IMR-90 (cell line): ENCODE measurements at regions not wholly inside any gene's neighbourhood (a gene's known extent, or its start where the extent isn't known, plus 50 kb on each side); places are given as distances from the start of the nearest gene placed in this dataset.

Source experiments
- ATAC-seq: fragments of 200-7000 bp; cut with Tn5 transposase; 2 replicates; pipeline ENCODE4 v1.9.1; 2020; ENCODE audit warnings: low read depth, mild to moderate bottlenecking, moderate library complexity
- BruUV-seq: library from RNA; stranded (reverse); fragments of 400-500 nt; replicated peaks from 2 replicates; lab custom pipeline; 2021; lab: Mats Ljungman, UMichigan
- CTCF ChIA-PET: fragments of 300-600 bp; formaldehyde crosslinking; extraction: SDS; loops from one replicate; lab custom pipeline; 2021; ENCODE audit warnings: antibody characterized with exemption; lab: Yijun Ruan, JAX
- POLR2A ChIA-PET: fragments of 300-600 bp; sonication (Branson Sonifier 250); formaldehyde crosslinking; loops from one replicate; lab custom pipeline; 2022; ENCODE audit warnings: antibody characterized with exemption; ENCODE audit not compliant: unreplicated experiment; lab: Charles Lee
- DNase-seq: peaks from one replicate; pipeline ENCODE4 v3.0.0; 2013
- H2AFZ ChIP-seq: replicated peaks from 2 replicates; pipeline ENCODE3; 2013; ENCODE audit warnings: low read length, mild to moderate bottlenecking; ENCODE audit not compliant: poor library complexity
- H2AK5ac ChIP-seq: 2 replicates; pipeline ENCODE4 v1.6.1; 2013; ENCODE audit warnings: low read depth, low read length, inconsistent platforms
- H2AK9ac ChIP-seq: replicated peaks from 2 replicates; pipeline ENCODE3; 2013; ENCODE audit warnings: mild to moderate bottlenecking, low read depth, low read length, moderate library complexity; ENCODE audit not compliant: poor library complexity
- H2BK120ac ChIP-seq: 2 replicates; pipeline ENCODE4 v1.6.1; 2013; ENCODE audit warnings: low read depth, low read length, inconsistent platforms
- H2BK15ac ChIP-seq: 3 replicates; pipeline ENCODE4 v1.6.1; 2013; ENCODE audit warnings: low read depth, low read length, inconsistent platforms
- H2BK20ac ChIP-seq: 2 replicates; pipeline ENCODE4 v1.6.1; 2013; ENCODE audit warnings: low read depth, mild to moderate bottlenecking, inconsistent platforms, low read length, moderate library complexity
- H2BK5ac ChIP-seq: 2 replicates; pipeline ENCODE4 v1.6.1; 2013; ENCODE audit warnings: mild to moderate bottlenecking, low read depth, low read length, inconsistent platforms; ENCODE audit not compliant: poor library complexity, severe bottlenecking
- H3K14ac ChIP-seq: replicated peaks from 2 replicates; pipeline ENCODE4 v1.6.1; 2013; ENCODE audit warnings: low read depth, low read length, inconsistent platforms
- H3K18ac ChIP-seq: 2 replicates; pipeline ENCODE4 v1.6.1; 2013; ENCODE audit warnings: low read depth, low read length, control low read depth
- H3K23ac ChIP-seq: 2 replicates; pipeline ENCODE4 v1.6.1; 2013; ENCODE audit warnings: low read depth, low read length, inconsistent platforms
- H3K27ac ChIP-seq: 2 replicates; pipeline ENCODE4 v1.5.1; 2013; ENCODE audit warnings: mild to moderate bottlenecking, control low read depth, low read length; ENCODE audit not compliant: insufficient read depth
- H3K27me3 ChIP-seq: 2 replicates; pipeline ENCODE4 v1.6.1; 2013; ENCODE audit warnings: low read length; ENCODE audit not compliant: control insufficient read depth, insufficient read depth
- H3K36me3 ChIP-seq: 2 replicates; pipeline ENCODE4 v1.6.1; 2013; ENCODE audit warnings: low read length, mixed read lengths; ENCODE audit not compliant: control insufficient read depth, insufficient read depth
- H3K4ac ChIP-seq: 2 replicates; pipeline ENCODE4 v1.6.1; 2013; ENCODE audit warnings: low read depth, low read length, inconsistent platforms
- H3K4me1 ChIP-seq: 2 replicates; pipeline ENCODE4 v1.6.1; 2013; ENCODE audit warnings: low read length, mixed read lengths; ENCODE audit not compliant: control insufficient read depth, insufficient read depth
- H3K4me2 ChIP-seq: 2 replicates; pipeline ENCODE4 v1.6.1; 2013; ENCODE audit warnings: low read depth, mild to moderate bottlenecking, control low read depth, low read length, moderate library complexity
- H3K4me3 ChIP-seq: 2 replicates; pipeline ENCODE4 v1.5.1; 2013; ENCODE audit warnings: low read depth, mild to moderate bottlenecking, control low read depth, low read length, moderate library complexity; ENCODE audit not compliant: insufficient read depth
- H3K56ac ChIP-seq: 2 replicates; pipeline ENCODE4 v1.6.1; 2013; ENCODE audit warnings: low read length, inconsistent platforms; ENCODE audit not compliant: insufficient read depth; ENCODE audit errors: extremely low read depth
- H3K79me1 ChIP-seq, 2 experiments: 2 replicates each; pipeline ENCODE4 v1.6.1; 2013; ENCODE audit warnings: low read length in 2 of 2, inconsistent platforms in 1 of 2, low read depth in 1 of 2
- H3K9ac ChIP-seq: 2 replicates; pipeline ENCODE4 v1.6.1; 2013; ENCODE audit warnings: low read depth, low read length, control low read depth
- H3K9me1 ChIP-seq: 2 replicates; pipeline ENCODE4 v1.6.1; 2013; ENCODE audit warnings: low read length, inconsistent platforms; ENCODE audit not compliant: insufficient read depth
- H3K9me3 ChIP-seq: 2 replicates; pipeline ENCODE4 v1.6.1; 2013; ENCODE audit warnings: low read length; ENCODE audit not compliant: control insufficient read depth, insufficient read depth
- H4K20me1 ChIP-seq: 2 replicates; pipeline ENCODE4 v1.6.1; 2013; ENCODE audit warnings: low read length, inconsistent platforms; ENCODE audit not compliant: insufficient read depth
- H4K5ac ChIP-seq: 2 replicates; pipeline ENCODE4 v1.6.1; 2013; ENCODE audit warnings: mild to moderate bottlenecking, low read depth, low read length, control low read depth
- H4K8ac ChIP-seq, 2 experiments: 2 replicates each; pipeline ENCODE4 v1.6.1; 2013; ENCODE audit warnings: low read depth in 2 of 2, low read length in 2 of 2, control low read depth in 1 of 2, inconsistent platforms in 1 of 2
- H4K91ac ChIP-seq: 2 replicates; pipeline ENCODE4 v1.6.1; 2013; ENCODE audit warnings: low read depth, low read length, inconsistent platforms; ENCODE audit not compliant: insufficient read depth
- MAFK ChIP-seq: IDR thresholded peaks from 2 replicates; pipeline ENCODE4 v1.6.1; 2012; ENCODE audit warnings: low read depth, low read length, improper control_type of control experiment
- MAZ ChIP-seq: IDR thresholded peaks from 2 replicates; pipeline ENCODE4 v1.6.1; 2012; ENCODE audit warnings: low read depth, mild to moderate bottlenecking, low read length, improper control_type of control experiment, moderate library complexity, borderline replicate concordance
- NFE2L2 ChIP-seq: fragments of 150-350 bp; IDR thresholded peaks from 2 replicates; pipeline ENCODE4 v1.6.1; 2016; ENCODE audit warnings: low read depth, mild to moderate bottlenecking, low read length
- POLR2A ChIP-seq: IDR thresholded peaks from 2 replicates; pipeline ENCODE4 v1.6.1; 2012; ENCODE audit warnings: mild to moderate bottlenecking, low read depth, low read length
- RCOR1 ChIP-seq: IDR thresholded peaks from 2 replicates; pipeline ENCODE4 v1.6.1; 2012; ENCODE audit warnings: mild to moderate bottlenecking, low read length, improper control_type of control experiment; ENCODE audit not compliant: insufficient replicate concordance
- WGBS, 2 experiments: methylation state at CpG; one replicate each; pipeline versions ENCODE4 v1.1.5 to v1.1.7; 2013; ENCODE audit warnings: missing lambda C conversion rate in 2 of 2; ENCODE audit not compliant: insufficient read length in 1 of 2; ENCODE audit errors: extremely low coverage in 2 of 2; 5-methylcytosine and 5-hydroxymethylcytosine counted together
- dilution Hi-C: fragments of 300-500 bp; cut with HindIII; formaldehyde crosslinking; loops from one replicate; pipeline ENCODE4 v1.14.3; 2018; ENCODE audit warnings: low sequenced_read_pairs; ENCODE audit not compliant: unreplicated experiment
- in situ Hi-C: fragments of 300-500 bp; cut with MboI; formaldehyde crosslinking; loops from 3 replicates; pipeline ENCODE4 v1.14.3; 2019; ENCODE audit warnings: low sequenced_read_pairs, inconsistent platforms, mixed read lengths
- intact Hi-C: fragments of 100-400 bp; cut with micrococcal nuclease; formaldehyde crosslinking; loops from 2 replicates; pipeline ENCODE4 v1.10.0; 2022
- TF ChIP-seq, protein P1 (sequence below): fragments of 150-350 bp; IDR thresholded peaks from 2 replicates; pipeline ENCODE4 v1.6.1; 2017; ENCODE audit warnings: mild to moderate bottlenecking, antibody characterized with exemption, low read length, low read depth

DNA sequence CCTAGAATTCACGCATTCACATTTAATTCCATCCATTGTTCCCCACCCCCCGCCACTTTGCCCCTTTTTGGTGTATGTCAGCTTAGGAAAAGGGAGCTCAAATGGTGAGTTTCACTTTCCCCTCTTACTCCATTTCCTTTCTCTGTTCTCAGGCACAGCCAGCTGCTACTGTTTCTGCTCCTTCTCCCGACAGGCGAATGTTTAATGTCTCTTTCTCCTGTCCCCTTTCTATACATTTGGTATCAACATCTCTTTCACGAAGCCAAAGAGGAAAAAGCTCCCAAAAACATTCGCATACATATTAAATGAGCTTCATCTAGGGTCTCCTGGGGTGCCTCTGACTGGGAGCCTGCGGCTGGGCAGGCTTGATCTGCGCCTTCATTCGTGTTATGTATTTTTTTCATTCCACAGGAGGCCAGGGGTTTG, 124.2 kb upstream of the SATB2 start:
- no TSS peak for BruUV-seq
- TF ChIP-seq MAZ = no peak
- no peak for TF ChIP-seq NFE2L2
- no peak for TF ChIP-seq RCOR1
- no peak for TF ChIP-seq POLR2A
- TF ChIP-seq, protein P1, sequence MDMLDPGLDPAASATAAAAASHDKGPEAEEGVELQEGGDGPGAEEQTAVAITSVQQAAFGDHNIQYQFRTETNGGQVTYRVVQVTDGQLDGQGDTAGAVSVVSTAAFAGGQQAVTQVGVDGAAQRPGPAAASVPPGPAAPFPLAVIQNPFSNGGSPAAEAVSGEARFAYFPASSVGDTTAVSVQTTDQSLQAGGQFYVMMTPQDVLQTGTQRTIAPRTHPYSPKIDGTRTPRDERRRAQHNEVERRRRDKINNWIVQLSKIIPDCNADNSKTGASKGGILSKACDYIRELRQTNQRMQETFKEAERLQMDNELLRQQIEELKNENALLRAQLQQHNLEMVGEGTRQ = no peak
- no peak for TF ChIP-seq MAFK
- no peak overlapping the region for H3K18ac ChIP-seq
- H2BK120ac ChIP-seq = no peak overlapping the region
- dilution Hi-C loops = no loop called here
- H3K4me2 ChIP-seq = peak overlapping the region; percentile 77
- H2AK5ac ChIP-seq = no peak overlapping the region
- CTCF ChIA-PET = interaction anchor here (0.9 to 1.1 kb wide), 2 partner anchors 11 to 15 kb away, joined by 3 to 5 read pairs; no protein-coding TSS in a partner anchor
- H2BK5ac ChIP-seq = no peak overlapping the region
- no peak overlapping the region for H4K5ac ChIP-seq
- in situ Hi-C loops = no loop called here
- H3K27me3 ChIP-seq = no peaks in the 10 kb centered on the region; the same call in 1 of the 2 replicates
- peak overlapping the region; percentile 56 for H2AFZ ChIP-seq
- no peaks in the 10 kb centered on the region for H3K9me1 ChIP-seq
- intact Hi-C loops = no loop called here
- H3K36me3 ChIP-seq = no peaks in the 10 kb centered on the region
- H3K14ac ChIP-seq = no peak overlapping the region
- H4K8ac ChIP-seq = no peak overlapping the region
- no peak overlapping the region for H2AK9ac ChIP-seq
- no peaks in the 10 kb centered on the region for H3K4me1 ChIP-seq
- H3K79me1 ChIP-seq = no peaks in the 10 kb centered on the region
- no CpG with 5 or more reads among the region's 9 CpGs for WGBS, 2 experiments
- no peaks in the 10 kb centered on the region for H3K9me3 ChIP-seq
- no peaks in the 10 kb centered on the region for H4K20me1 ChIP-seq
- no peak overlapping the region for H3K4ac ChIP-seq
- ATAC-seq = peak; percentile 83
- no peak overlapping the region for H2BK20ac ChIP-seq
- H3K4me3 ChIP-seq = peak overlapping the region; percentile 49
- H4K91ac ChIP-seq = no peak overlapping the region
- peak; percentile 11 for DNase-seq
- peak overlapping the region; percentile 41; the same call in 1 of the 2 replicates for H3K9ac ChIP-seq
- no peak overlapping the region for H3K23ac ChIP-seq
- POLR2A ChIA-PET = no interaction called here
- H3K56ac ChIP-seq = no peak overlapping the region
- no peak overlapping the region for H3K27ac ChIP-seq
- no peak overlapping the region for H2BK15ac ChIP-seq
